HL-60/S4 treated with retinoic acid at 250 ng/mL for 4 days and 3 days (cell line): ENCODE measurements at regions not wholly inside any gene's neighbourhood (a gene's known extent, or its start where the extent isn't known, plus 50 kb on each side); places are given as distances from the start of the nearest gene placed in this dataset.
"Not testable (repeated sequence)": the region's sequence is repeated elsewhere in the genome, so short reads cannot be mapped to it uniquely, and the experiment has no call there.

Source experiments
- in situ Hi-C: fragments of 300-500 bp; cut with MboI; formaldehyde crosslinking; loops from 2 replicates; pipeline ENCODE4 v1.7.0; 2022; ENCODE audit warnings: low sequenced_read_pairs

- in situ Hi-C loops, result no loop called here
Measured at GRCh38 chr1:55768327-55768952, 553.3 kb upstream of the USP24 start.

GRCh38 chr1:55767171-55767570 lies 552.0 kb upstream of the USP24 start:
- in situ Hi-C loops, result no loop called here

GRCh38 chr1:55765505-55765904 lies 550.3 kb upstream of the USP24 start:
- in situ Hi-C loops, result not testable (repeated sequence)

- in situ Hi-C loops, result no loop called here
Measured at GRCh38 chr1:55751776-55752175, 536.6 kb upstream of the USP24 start.

GRCh38 chr1:55750628-55750995 lies 535.4 kb upstream of the USP24 start:
- in situ Hi-C loops, result no loop called here

- in situ Hi-C loops, result no loop called here
Measured at GRCh38 chr1:55749975-55750627, 534.9 kb upstream of the USP24 start.

- in situ Hi-C loops, result no loop called here
Measured at GRCh38 chr1:55747408-55747841, 532.3 kb upstream of the USP24 start.

- in situ Hi-C loops, result no loop called here
Measured at GRCh38 chr1:55746710-55747109, 531.5 kb upstream of the USP24 start.

GRCh38 chr1:55741516-55741915 lies 526.4 kb upstream of the USP24 start:
- in situ Hi-C loops, result no loop called here

- in situ Hi-C loops, result no loop called here
Measured at GRCh38 chr1:55735106-55735505, 519.9 kb upstream of the USP24 start.

- in situ Hi-C loops, result no loop called here
Measured at GRCh38 chr1:55726994-55727393, 511.8 kb upstream of the USP24 start.

- in situ Hi-C loops, result no loop called here
Measured at GRCh38 chr1:55725378-55725777, 510.2 kb upstream of the USP24 start.

GRCh38 chr1:55724551-55725325 lies 509.6 kb upstream of the USP24 start:
- in situ Hi-C loops, result no loop called here

- in situ Hi-C loops, result no loop called here
Measured at GRCh38 chr1:55723001-55723400, 507.8 kb upstream of the USP24 start.

- in situ Hi-C loops, result no loop called here
Measured at GRCh38 chr1:55720261-55720660, 505.1 kb upstream of the USP24 start.

GRCh38 chr1:55718758-55719671 lies 503.9 kb upstream of the USP24 start:
- in situ Hi-C loops, result no loop called here

GRCh38 chr1:55717111-55717510 lies 501.9 kb upstream of the USP24 start:
- in situ Hi-C loops, result no loop called here

GRCh38 chr1:55716610-55717009 lies 501.4 kb upstream of the USP24 start:
- in situ Hi-C loops, result no loop called here

GRCh38 chr1:55716151-55716550 lies 501.0 kb upstream of the USP24 start:
- in situ Hi-C loops, result no loop called here

- in situ Hi-C loops, result no loop called here
Measured at GRCh38 chr1:55714230-55714629, 499.1 kb upstream of the USP24 start.

- in situ Hi-C loops, result no loop called here
Measured at GRCh38 chr1:55713516-55713915, 498.4 kb upstream of the USP24 start.
